Heart left ventricle (tissue), 16 donors: ENCODE measurements at regions not wholly inside any gene's neighbourhood (a gene's known extent, or its start where the extent isn't known, plus 50 kb on each side); places are given as distances from the start of the nearest gene placed in this dataset.
A peak's percentile ranks its signal among the peaks of the same experiment; 100 is the strongest.

Source experiments
- ATAC-seq, 4 donors: fragments of 200-7000 bp; cut with Tn5 transposase; one replicate each; pipeline ENCODE4 v1.9.1; 2020 to 2022; ENCODE audit warnings: moderate library complexity in 4 of 4, mild to moderate bottlenecking in 3 of 4, moderate number of reproducible peaks in 1 of 4
- DNase-seq, 5 donors: peaks; one replicate each; pipeline ENCODE4 v3.0.0-alpha.2; 2020
- H3K27ac ChIP-seq, 12 donors: fragments of 200-600 bp; sonication (generic) in 4 of 12; one replicate each; pipeline versions ENCODE4 v1.5.0 to v1.8.0; 2016 to 2022; ENCODE audit warnings: mild to moderate bottlenecking in 2 of 12
- H3K27me3 ChIP-seq, 9 donors: fragments of 200-600 bp; sonication (generic) in 2 of 9; one replicate each; pipeline versions ENCODE4 v1.5.1 to v1.8.0; 2016 to 2022; ENCODE audit warnings: mild to moderate bottlenecking in 3 of 9
- H3K36me3 ChIP-seq, 9 donors: fragments of 200-600 bp; sonication (generic) in 2 of 9; one replicate each; pipeline versions ENCODE4 v1.5.0 to v1.8.0; 2018 to 2022; ENCODE audit warnings: mild to moderate bottlenecking in 2 of 9
- H3K4me1 ChIP-seq, 12 donors: fragments of 200-600 bp; sonication (generic) in 4 of 12; one replicate each; pipeline versions ENCODE4 v1.5.0 to v1.8.0; 2016 to 2022; ENCODE audit warnings: mild to moderate bottlenecking in 3 of 12
- H3K4me3 ChIP-seq, 12 donors: fragments of 200-600 bp; sonication (generic) in 4 of 12; one replicate each; pipeline versions ENCODE4 v1.5.0 to v1.8.0; 2017 to 2022; ENCODE audit warnings: mild to moderate bottlenecking in 9 of 12, moderate library complexity in 4 of 12
- H3K9me3 ChIP-seq, 12 donors: fragments of 200-600 bp; sonication (generic) in 4 of 12; one replicate each; pipeline versions ENCODE4 v1.5.0 to v1.8.0; 2016 to 2022; ENCODE audit warnings: mild to moderate bottlenecking in 1 of 12
- CTCF ChIP-seq, 12 donors: fragments of 200-600 bp; sonication (generic) in 4 of 12; IDR thresholded peaks; one replicate each; pipeline versions ENCODE4 v1.5.0 to v1.8.0; 2018 to 2022; ENCODE audit warnings: antibody characterized with exemption in 12 of 12, mild to moderate bottlenecking in 5 of 12
- POLR2A ChIP-seq, 2 donors: fragments of 450-650 bp; IDR thresholded peaks; one replicate each; pipeline ENCODE4 v1.6.1; 2017; ENCODE audit warnings: antibody characterized with exemption in 2 of 2, mild to moderate bottlenecking in 2 of 2, moderate library complexity in 2 of 2
- WGBS, 4 donors: extraction: QIAGEN DNeasy Blood & Tissue Kit in 2 of 4; methylation state at CpG; one replicate each; pipeline versions ENCODE4 v1.1.5 to v1.1.7; 2013 to 2018; 5-methylcytosine and 5-hydroxymethylcytosine counted together
- intact Hi-C, 10 donors: fragments of 100-400 bp; cut with DNase I; formaldehyde crosslinking; loops; one replicate each; pipeline versions ENCODE4 v1.11.1 to v1.14.2; 2022
- donor health status: ischemic (EF 13 %, LVEDD 7.1; RV severe dilation, severe dysfunction).
- donor health status: healthy with polysubstance abuse.
- donor health status: DM: no; HTN: yes; CAD: no.
- donor health status: DM: no; HTN: no; CAD: no.
- donor health status: ischemic (EF 25% LVEDD 6.9; RV normal size, moderate dysfunction).
- donor health status: ischemic (EF 25% LVEDD 5.7; RV mildly dilated, moderate dysfunction).
- donor health status: healthy.
- donor health status: DM: yes; HTN: yes; CAD: no.
- donor health status: ischemic (EF 35%, LVEDD 5.7; RV mildly dilated, moderate dysfunction).
- donor health status: nonischemic (EF 11% LVEDD 7.7; RV severe dilation, severe dysfunction).
- donor health status: DM: yes; HTN: yes; CAD: no.
- donor health status: PGD.
- donor health status: ischemic (EF 29% LVEDD 5.4; RV normal size, mild dysfunction).
- donor health status: nonischemic (EF 23%, LVEDD 6.1; RV moderate dilation, normal function).

DNA sequence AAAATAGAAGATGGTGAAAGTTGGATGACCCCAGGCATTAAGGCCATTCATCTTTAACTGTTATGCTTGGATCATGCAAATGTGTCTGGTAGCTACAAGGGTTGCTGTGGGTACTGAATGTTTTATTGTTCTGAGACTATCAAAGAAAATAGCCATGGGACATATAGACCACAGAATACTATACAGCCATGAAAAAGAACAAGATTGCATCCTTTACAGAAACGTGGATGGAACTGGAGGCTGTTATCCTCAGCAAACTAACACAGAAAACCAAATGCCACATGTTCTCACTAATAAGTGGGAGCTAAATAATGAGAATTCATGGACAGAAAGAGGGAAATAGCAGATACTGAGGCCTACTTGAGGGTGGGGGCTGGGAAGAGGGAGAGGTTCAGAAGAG lies 249.0 kb downstream of the LTN1 start:
- H3K9me3 ChIP-seq: no peaks in the 10 kb centered on the region
- H3K27me3 ChIP-seq: no peaks in the 10 kb centered on the region
- H3K4me1 ChIP-seq: peaks cover 0 to 25% (median 10%) of the 10 kb centered on the region in 12 donors
- no peak for ATAC-seq
- no peak for TF ChIP-seq CTCF (IDR thresholded peaks at IDR 0.05)
- TF ChIP-seq POLR2A (IDR thresholded peaks at IDR 0.05): no peak
- WGBS, 4 donors: 52 to 57% (median 56%) methylated on average over 1 of the region's 1 CpG
- intact Hi-C loops: loop anchor here (2.0 to 10.0 kb wide), 20 partner anchors 109 to 1979 kb away; a partner anchor contains a TSS
- no peaks in the 10 kb centered on the region for H3K36me3 ChIP-seq
- DNase-seq: no peak
- H3K4me3 ChIP-seq: no peak overlapping the region
- peak overlapping the region in 2 of 12 donors; percentile 15 to 83 for H3K27ac ChIP-seq

DNA sequence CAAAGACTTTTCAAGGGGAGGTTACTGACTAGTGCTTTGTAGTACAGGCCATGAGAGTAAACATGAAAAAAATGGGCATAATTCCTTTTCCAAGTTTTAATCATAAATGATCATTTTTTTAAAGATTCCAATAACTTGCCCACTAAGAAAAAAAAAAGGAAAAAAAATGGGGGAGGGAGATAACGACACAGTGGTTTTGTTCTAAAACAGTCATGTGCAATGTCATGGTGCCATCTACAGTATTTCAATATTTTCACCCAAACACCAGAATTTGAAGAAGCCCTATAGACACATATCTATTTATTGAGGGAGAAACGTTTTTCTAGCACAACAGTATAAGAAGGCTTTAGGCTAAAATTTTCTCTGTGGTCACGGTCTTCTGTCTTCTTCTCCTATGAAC lies 250.2 kb downstream of the LTN1 start:
- WGBS, 4 donors: 47 to 51% (median 48%) methylated on average over 3 of the region's 3 CpGs
- H3K4me1 ChIP-seq: peaks cover 0 to 37% (median 21%) of the 10 kb centered on the region in 12 donors
- no peaks in the 10 kb centered on the region for H3K9me3 ChIP-seq
- H3K36me3 ChIP-seq: no peaks in the 10 kb centered on the region
- ATAC-seq (no peak), DNase-seq (no peak)
- intact Hi-C loops: loop anchor here (5.0 to 10.0 kb wide), 14 partner anchors 108 to 1978 kb away; a partner anchor contains a TSS
- no peaks in the 10 kb centered on the region for H3K27me3 ChIP-seq
- H3K27ac ChIP-seq: no peak overlapping the region
- no peak overlapping the region for H3K4me3 ChIP-seq
- TF ChIP-seq CTCF (IDR thresholded peaks at IDR 0.05): peak in 11 of 12 donors; percentile 12 to 49 (median 33)
- no peak for TF ChIP-seq POLR2A (IDR thresholded peaks at IDR 0.05)

DNA sequence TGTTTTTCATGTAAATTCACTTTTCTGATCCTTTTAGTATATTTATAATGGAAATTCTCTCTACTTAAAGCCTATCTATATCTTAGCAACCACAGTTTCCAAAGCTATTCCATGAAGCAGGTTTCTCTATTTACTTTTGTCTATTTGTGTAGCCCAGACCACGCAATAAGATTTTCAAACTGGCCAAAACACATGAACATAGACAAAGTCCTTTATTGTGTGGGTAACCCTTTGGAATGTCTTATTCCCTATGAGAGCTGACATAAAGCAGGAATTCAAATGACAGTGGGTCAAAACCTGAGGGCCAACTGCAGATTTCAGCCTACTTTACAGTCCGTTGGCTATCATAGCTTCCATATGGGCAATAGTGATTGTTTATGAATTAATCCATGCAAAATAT lies 252.6 kb downstream of the LTN1 start:
- Histone ChIP-seq H3K27ac (no peak overlapping the region), H3K4me1 (peaks cover 0 to 34% (median 19%) of the 10 kb centered on the region in 12 donors), H3K27me3 (no peaks in the 10 kb centered on the region), H3K36me3 (no peaks in the 10 kb centered on the region), H3K9me3 (peaks cover 0 to 7% (median 0%) of the 10 kb centered on the region in 12 donors), H3K4me3 (no peak overlapping the region)
- TF ChIP-seq POLR2A (IDR thresholded peaks at IDR 0.05): no peak
- TF ChIP-seq CTCF (IDR thresholded peaks at IDR 0.05): no peak
- DNase-seq: no peak
- WGBS, 4 donors: 92 to 99% (median 95%) methylated on average over 2 of the region's 2 CpGs
- intact Hi-C loops: loop anchor here (5.0 to 10.0 kb wide), 14 partner anchors 105 to 1975 kb away; a partner anchor contains a TSS
- no peak for ATAC-seq

- peak overlapping the region in 8 of 12 donors; percentile 13 to 78 (median 62) for H3K27ac ChIP-seq
- no peaks in the 10 kb centered on the region for H3K36me3 ChIP-seq
- DNase-seq (no peak), ATAC-seq (peak in 1 of 4 donors; percentile 12)
- H3K4me1 ChIP-seq: peaks cover 0 to 29% (median 14%) of the 10 kb centered on the region in 12 donors
- intact Hi-C loops: no loop called here
- H3K27me3 ChIP-seq: no peaks in the 10 kb centered on the region
- 56 to 67% (median 63%) methylated on average over 7 of the region's 7 CpGs for WGBS, 4 donors
- H3K4me3 ChIP-seq: no peak overlapping the region
- peaks cover 0 to 10% (median 0%) of the 10 kb centered on the region in 12 donors for H3K9me3 ChIP-seq
- no peak for TF ChIP-seq POLR2A (IDR thresholded peaks at IDR 0.05)
- no peak for TF ChIP-seq CTCF (IDR thresholded peaks at IDR 0.05)
Measured at GRCh38 chr21:28738882-28739281, 253.8 kb downstream of the LTN1 start.
